Neural cell (in vitro differentiated cells): ENCODE measurements at regions not wholly inside any gene's neighbourhood (a gene's known extent, or its start where the extent isn't known, plus 50 kb on each side); places are given as distances from the start of the nearest gene placed in this dataset.

Source experiments
- H2AFZ ChIP-seq: fragments of 200-600, 300-800 bp; sonication (generic), shearing (Covaris generic); 2 replicates; pipeline ENCODE4 v1.6.0; 2014; ENCODE audit warnings: low read depth, mild to moderate bottlenecking, antibody characterized with exemption, low read length, moderate library complexity
- H3F3A ChIP-seq: fragments of 200-600 bp; shearing (Covaris generic); 2 replicates; pipeline ENCODE4 v1.6.1; 2016; ENCODE audit warnings: mild to moderate bottlenecking, moderate library complexity, mixed read lengths, antibody characterized with exemption, low read length; ENCODE audit not compliant: insufficient read depth, poor library complexity, severe bottlenecking
- H3K27ac ChIP-seq: fragments of 200-600, 300-800 bp; sonication (generic), shearing (Covaris generic); 2 replicates; pipeline ENCODE4 v1.5.1; 2014; ENCODE audit warnings: mild to moderate bottlenecking, low read length, moderate library complexity
- H3K27me3 ChIP-seq: fragments of 300-800, 200-600 bp; sonication (generic), shearing (Covaris generic); 2 replicates; pipeline ENCODE4 v1.6.0; 2014; ENCODE audit warnings: mild to moderate bottlenecking, low read depth, low read length, moderate library complexity; ENCODE audit not compliant: insufficient read depth
- H3K36me3 ChIP-seq: fragments of 300-800, 200-600 bp; sonication (generic), shearing (Covaris generic); 2 replicates; pipeline ENCODE4 v1.5.1; 2014; ENCODE audit warnings: mild to moderate bottlenecking, antibody characterized with exemption, low read length, moderate library complexity; ENCODE audit not compliant: insufficient read depth
- H3K4me2 ChIP-seq: fragments of 300-800, 200-600 bp; sonication (generic), shearing (Covaris generic); 2 replicates; pipeline ENCODE4 v1.6.0; 2014; ENCODE audit warnings: mild to moderate bottlenecking, low read length
- H3K4me3 ChIP-seq: fragments of 300-800, 200-600 bp; sonication (generic), shearing (Covaris generic); 2 replicates; pipeline ENCODE4 v1.5.1; 2014; ENCODE audit warnings: mild to moderate bottlenecking, low read length, moderate library complexity
- H3K79me2 ChIP-seq: fragments of 200-600 bp; shearing (Covaris generic); replicated peaks from 2 replicates; pipeline ENCODE4 v1.6.0; 2014; ENCODE audit warnings: mild to moderate bottlenecking, low read length, moderate library complexity; ENCODE audit not compliant: insufficient read depth
- H3K9ac ChIP-seq: fragments of 300-800, 200-600 bp; sonication (generic), shearing (Covaris generic); 2 replicates; pipeline ENCODE4 v1.6.1; 2016; ENCODE audit warnings: mild to moderate bottlenecking, low read length, mixed read lengths
- H3K9me2 ChIP-seq: fragments of 200-600 bp; shearing (Covaris generic); 2 replicates; pipeline ENCODE4 v1.6.1; 2016; ENCODE audit warnings: mild to moderate bottlenecking, low read length, mixed read lengths; ENCODE audit not compliant: insufficient read depth
- H3K9me3 ChIP-seq: fragments of 200-600, 300-800 bp; sonication (generic), shearing (Covaris generic); 2 replicates; pipeline ENCODE4 v1.6.1; 2016; ENCODE audit warnings: mild to moderate bottlenecking, mixed run types, low read length, moderate library complexity, mixed read lengths
- H4K20me1 ChIP-seq: fragments of 200-600 bp; shearing (Covaris generic); 2 replicates; pipeline ENCODE4 v1.6.1; 2016; ENCODE audit warnings: mild to moderate bottlenecking, mixed run types; ENCODE audit not compliant: insufficient read depth
- CTCF ChIP-seq: fragments of 450-650 bp; IDR thresholded peaks from 2 replicates; pipeline ENCODE4 v1.5.1; 2014; ENCODE audit warnings: antibody characterized with exemption, mild to moderate bottlenecking, moderate library complexity; ENCODE audit not compliant: poor library complexity, severe bottlenecking
- EP300 ChIP-seq: fragments of 450-650 bp; conservative IDR thresholded peaks from 2 replicates; pipeline ENCODE4 v1.6.1; 2014; ENCODE audit warnings: antibody characterized with exemption, mild to moderate bottlenecking, moderate library complexity; ENCODE audit not compliant: poor library complexity, severe bottlenecking
- EZH2 ChIP-seq: fragments of 200-600, 300-800 bp; shearing (Covaris generic), sonication (generic); IDR thresholded peaks from 2 replicates; pipeline ENCODE4 v1.6.1; 2014; ENCODE audit warnings: antibody characterized with exemption, low read length, borderline replicate concordance, mild to moderate bottlenecking; ENCODE audit not compliant: insufficient read depth, poor library complexity, severe bottlenecking
- MXI1 ChIP-seq: fragments of 450-650 bp; conservative IDR thresholded peaks from 2 replicates; pipeline ENCODE4 v1.6.1; 2014; ENCODE audit warnings: antibody characterized with exemption, mild to moderate bottlenecking; ENCODE audit not compliant: poor library complexity, severe bottlenecking
- POLR2AphosphoS5 ChIP-seq: IDR thresholded peaks from 2 replicates; pipeline ENCODE4 v1.6.1; 2012
- RAD21 ChIP-seq: fragments of 450-650 bp; conservative IDR thresholded peaks from 2 replicates; pipeline ENCODE4 v1.6.1; 2014; ENCODE audit warnings: antibody characterized with exemption, mild to moderate bottlenecking, moderate library complexity
- REST ChIP-seq: IDR thresholded peaks from 2 replicates; pipeline ENCODE4 v1.6.1; 2012; ENCODE audit warnings: borderline replicate concordance
- SMC3 ChIP-seq: fragments of 450-650 bp; conservative IDR thresholded peaks from 2 replicates; pipeline ENCODE4 v1.6.1; 2014; ENCODE audit warnings: antibody characterized with exemption, mild to moderate bottlenecking, moderate library complexity; ENCODE audit not compliant: poor library complexity
- TAF1 ChIP-seq: IDR thresholded peaks from 2 replicates; pipeline ENCODE4 v1.6.1; 2012; ENCODE audit warnings: low read depth

- no peaks in the 10 kb centered on the region for H3K9me3 ChIP-seq
- no peaks in the 10 kb centered on the region for H3K36me3 ChIP-seq
- no peak overlapping the region for H3K27ac ChIP-seq
- H3F3A ChIP-seq, result no peaks in the 10 kb centered on the region
- H3K4me3 ChIP-seq, result no peak overlapping the region
- no peak overlapping the region for H3K9ac ChIP-seq
- TF ChIP-seq RAD21 (no peak), MXI1 (no peak), SMC3 (no peak), TAF1 (no peak), POLR2AphosphoS5 (no peak), CTCF (no peak), EZH2 (no peak), REST (no peak), EP300 (no peak)
- H3K27me3 ChIP-seq, result no peaks in the 10 kb centered on the region
- no peak overlapping the region for H2AFZ ChIP-seq
- no peak overlapping the region for H3K4me2 ChIP-seq
- no peaks in the 10 kb centered on the region for H4K20me1 ChIP-seq
- no peaks in the 10 kb centered on the region for H3K79me2 ChIP-seq
- H3K9me2 ChIP-seq, result no peaks in the 10 kb centered on the region
Observed at GRCh38 chr4:106607558-106607957, 239.0 kb upstream of the GIMD1 start.

- H3K4me3 ChIP-seq, result no peak overlapping the region
- H3K27me3 ChIP-seq, result no peaks in the 10 kb centered on the region
- no peak overlapping the region for H2AFZ ChIP-seq
- no peaks in the 10 kb centered on the region for H3K9me2 ChIP-seq
- H4K20me1 ChIP-seq, result no peaks in the 10 kb centered on the region
- H3K79me2 ChIP-seq, result no peaks in the 10 kb centered on the region
- H3F3A ChIP-seq, result no peaks in the 10 kb centered on the region
- H3K9ac ChIP-seq, result no peak overlapping the region
- H3K4me2 ChIP-seq, result no peak overlapping the region
- no peaks in the 10 kb centered on the region for H3K36me3 ChIP-seq
- no peaks in the 10 kb centered on the region for H3K9me3 ChIP-seq
- no peak overlapping the region for H3K27ac ChIP-seq
- TF ChIP-seq POLR2AphosphoS5, result no peak
- TF ChIP-seq TAF1, result no peak
- no peak for TF ChIP-seq EP300
- no peak for TF ChIP-seq CTCF
- no peak for TF ChIP-seq REST
- TF ChIP-seq EZH2, result no peak
- no peak for TF ChIP-seq SMC3
- TF ChIP-seq MXI1, result no peak
- no peak for TF ChIP-seq RAD21
Observed at GRCh38 chr4:106604319-106605051, 235.9 kb upstream of the GIMD1 start.
